H1 (cell line): ENCODE measurements at regions not wholly inside any gene's neighbourhood (a gene's known extent, or its start where the extent isn't known, plus 50 kb on each side); places are given as distances from the start of the nearest gene placed in this dataset.

Source experiments
- CTCF ChIA-PET: fragments of 300-600 bp; sonication (Branson Sonifier 250); formaldehyde crosslinking; loops from one replicate; lab custom pipeline; 2021; ENCODE audit not compliant: partially characterized antibody; lab: Charles Lee
- POLR2A ChIA-PET: fragments of 300-600 bp; sonication (Branson Sonifier 250); formaldehyde crosslinking; loops from one replicate; lab custom pipeline; 2021; ENCODE audit warnings: inconsistent platforms; ENCODE audit not compliant: partially characterized antibody; lab: Charles Lee
- DNase-seq, 2 experiments: peaks; one replicate each; pipeline versions ENCODE4 v3.0.0 to v3.0.0-alpha.2; 2010 to 2022; ENCODE audit warnings: low spot score in 2 of 2, low read depth in 1 of 2, mixed read lengths in 1 of 2
- FAIRE-seq: peaks from 2 replicates; lab custom pipeline; 2011; peaks lifted over from hg19 to GRCh38; lab: Jason Lieb, UNC
- H2AFZ ChIP-seq: 2 replicates; pipeline ENCODE4 v1.8.1; 2012; ENCODE audit warnings: low read length, inconsistent platforms
- H2AK5ac ChIP-seq: 2 replicates; pipeline ENCODE4 v1.6.1; 2013; ENCODE audit warnings: low read depth, low read length
- H2BK120ac ChIP-seq: replicated peaks from 2 replicates; pipeline ENCODE3; 2013; ENCODE audit warnings: low read depth, low read length, inconsistent platforms
- H2BK12ac ChIP-seq: 2 replicates; pipeline ENCODE4 v1.6.1; 2013; ENCODE audit warnings: low read depth, low read length
- H2BK15ac ChIP-seq: 2 replicates; pipeline ENCODE4 v1.6.1; 2013; ENCODE audit warnings: low read length
- H2BK20ac ChIP-seq: 2 replicates; pipeline ENCODE4 v1.6.1; 2013; ENCODE audit warnings: low read length
- H2BK5ac ChIP-seq: 2 replicates; pipeline ENCODE4 v1.6.1; 2013; ENCODE audit warnings: low read depth, low read length
- H3K14ac ChIP-seq: 2 replicates; pipeline ENCODE4 v1.6.1; 2013; ENCODE audit warnings: inconsistent platforms; ENCODE audit not compliant: insufficient read length
- H3K18ac ChIP-seq: 2 replicates; pipeline ENCODE4 v1.6.1; 2013; ENCODE audit warnings: low read length; ENCODE audit errors: extremely low read depth
- H3K23ac ChIP-seq: 2 replicates; pipeline ENCODE4 v1.6.1; 2013; ENCODE audit warnings: inconsistent platforms; ENCODE audit not compliant: insufficient read length
- H3K23me2 ChIP-seq: 2 replicates; pipeline ENCODE4 v1.6.1; 2013; ENCODE audit warnings: low read depth, low read length
- H3K27ac ChIP-seq: 2 replicates; pipeline ENCODE4 v1.6.1; 2011; ENCODE audit warnings: low read depth, low read length, inconsistent platforms
- H3K27me3 ChIP-seq, 4 experiments: replicated peaks in 1 of 4; 1 replicate in 1 of 4; 2 replicates in 3 of 4; pipeline versions ENCODE4 v1.6.1 to v1.8.1; 2011 to 2013; ENCODE audit warnings: low read length in 3 of 4, mild to moderate bottlenecking in 3 of 4, inconsistent platforms in 2 of 4, mixed read lengths in 2 of 4, moderate library complexity in 1 of 4; ENCODE audit not compliant: control insufficient read depth in 3 of 4, insufficient read depth in 3 of 4; ENCODE audit errors: extremely low read depth in 1 of 4
- H3K36me3 ChIP-seq, 4 experiments: 2 replicates each; pipeline versions ENCODE4 v1.6.1 to v1.8.1; 2011 to 2013; ENCODE audit warnings: mild to moderate bottlenecking in 4 of 4, low read length in 3 of 4, moderate library complexity in 2 of 4, control low read depth in 1 of 4, inconsistent platforms in 1 of 4; ENCODE audit not compliant: insufficient read depth in 4 of 4, control insufficient read depth in 2 of 4
- H3K4ac ChIP-seq: replicated peaks from 2 replicates; pipeline ENCODE3; 2013; ENCODE audit warnings: low read length, low read depth, mixed read lengths, inconsistent platforms; ENCODE audit not compliant: insufficient read length
- H3K4me1 ChIP-seq, 4 experiments: replicated peaks in 1 of 4; 1 replicate in 1 of 4; 2 replicates in 3 of 4; pipeline versions ENCODE4 v1.6.1 to v1.8.1; 2011 to 2013; ENCODE audit warnings: low read length in 3 of 4, inconsistent platforms in 2 of 4, mixed read lengths in 1 of 4; ENCODE audit not compliant: insufficient read depth in 4 of 4, control insufficient read depth in 3 of 4
- H3K4me2 ChIP-seq, 2 experiments: 2 replicates each; pipeline versions ENCODE4 v1.6.1 to v1.8.1; 2011 to 2013; ENCODE audit warnings: low read depth in 2 of 2, low read length in 2 of 2, control low read depth in 1 of 2, inconsistent platforms in 1 of 2, mild to moderate bottlenecking in 1 of 2; ENCODE audit not compliant: insufficient read depth in 1 of 2
- H3K4me3 ChIP-seq, 4 experiments: fragments of 200-600, 300-600 bp in 1 of 4; sonication (generic), shearing (Covaris generic), sonication (Bioruptor Twin) in 1 of 4; 2 replicates each; pipeline versions ENCODE4 v1.5.1 to v1.8.1; 2011 to 2016; ENCODE audit warnings: low read length in 4 of 4, low read depth in 3 of 4, control low read depth in 2 of 4, inconsistent platforms in 2 of 4, mild to moderate bottlenecking in 2 of 4, mixed read lengths in 1 of 4, moderate library complexity in 1 of 4; ENCODE audit not compliant: insufficient read depth in 2 of 4; ENCODE audit errors: extremely low read depth in 1 of 4
- H3K56ac ChIP-seq: replicated peaks from 2 replicates; pipeline ENCODE3; 2013; ENCODE audit warnings: low read depth, mild to moderate bottlenecking, mixed read lengths, low read length, inconsistent platforms; ENCODE audit not compliant: insufficient read length
- H3K79me1 ChIP-seq: 2 replicates; pipeline ENCODE4 v1.6.1; 2013; ENCODE audit warnings: low read depth, low read length, control low read depth
- H3K79me2 ChIP-seq, 2 experiments: 2 replicates each; pipeline versions ENCODE4 v1.6.1 to v1.8.1; 2012 to 2013; ENCODE audit warnings: low read length in 2 of 2, mild to moderate bottlenecking in 2 of 2, inconsistent platforms in 1 of 2; ENCODE audit not compliant: insufficient read depth in 2 of 2, control insufficient read depth in 1 of 2
- H3K9ac ChIP-seq, 4 experiments: replicated peaks in 1 of 4; 1 replicate in 1 of 4; 2 replicates in 3 of 4; pipeline versions ENCODE4 v1.6.1 to v1.8.1; 2011 to 2013; ENCODE audit warnings: low read depth in 3 of 4, low read length in 3 of 4, control low read depth in 2 of 4, mild to moderate bottlenecking in 2 of 4, moderate library complexity in 2 of 4, inconsistent platforms in 1 of 4; ENCODE audit errors: extremely low read depth in 1 of 4
- H3K9me3 ChIP-seq, 2 experiments: 2 replicates each; pipeline versions ENCODE4 v1.6.1 to v1.8.1; 2012 to 2013; ENCODE audit warnings: mild to moderate bottlenecking in 2 of 2, moderate library complexity in 2 of 2, control low read depth in 1 of 2, inconsistent platforms in 1 of 2, low read depth in 1 of 2, low read length in 1 of 2, mixed read lengths in 1 of 2; ENCODE audit not compliant: insufficient read depth in 2 of 2
- H4K20me1 ChIP-seq, 2 experiments: replicated peaks in 1 of 2; 2 replicates each; pipeline versions ENCODE3 to v1.8.1; 2011 to 2013; ENCODE audit warnings: inconsistent platforms in 2 of 2, low read length in 2 of 2, mild to moderate bottlenecking in 1 of 2; ENCODE audit not compliant: insufficient read depth in 2 of 2, control insufficient read depth in 1 of 2
- H4K5ac ChIP-seq: 2 replicates; pipeline ENCODE4 v1.6.1; 2013; ENCODE audit warnings: low read length, low read depth, mixed read lengths, inconsistent platforms; ENCODE audit not compliant: insufficient read length
- H4K8ac ChIP-seq: 2 replicates; pipeline ENCODE4 v1.8.0; 2013; ENCODE audit warnings: mild to moderate bottlenecking, moderate library complexity, low read length, inconsistent platforms; ENCODE audit not compliant: insufficient read depth; ENCODE audit errors: extremely low read depth
- H4K91ac ChIP-seq: replicated peaks from 2 replicates; pipeline ENCODE3; 2013; ENCODE audit warnings: low read length, mixed read lengths, inconsistent platforms; ENCODE audit not compliant: insufficient read length
- BACH1 ChIP-seq: IDR thresholded peaks from 2 replicates; pipeline ENCODE4 v1.6.1; 2012; ENCODE audit warnings: low read length, improper control_type of control experiment
- KDM5A ChIP-seq: fragments of 200-600 bp; IDR thresholded peaks from 2 replicates; pipeline ENCODE4 v1.7.1; 2012; ENCODE audit warnings: mild to moderate bottlenecking, low read length, inconsistent platforms, mixed read lengths
- NRF1 ChIP-seq: IDR thresholded peaks from 2 replicates; pipeline ENCODE4 v1.6.1; 2011; ENCODE audit warnings: mild to moderate bottlenecking, low read depth, low read length, improper control_type of control experiment
- POU5F1 ChIP-seq: IDR thresholded peaks from 2 replicates; pipeline ENCODE4 v1.6.1; 2011; ENCODE audit warnings: low read depth, mild to moderate bottlenecking, low read length, moderate library complexity
- TAF1 ChIP-seq: IDR thresholded peaks from 2 replicates; pipeline ENCODE4 v1.6.1; 2011; ENCODE audit warnings: mild to moderate bottlenecking, low read depth, low read length
- YY1 ChIP-seq: IDR thresholded peaks from 2 replicates; pipeline ENCODE4 v1.6.1; 2011; ENCODE audit warnings: low read depth, mild to moderate bottlenecking, low read length
- WGBS, 2 experiments: shearing (Covaris generic) in 1 of 2; methylation state at CpG; one replicate each; pipeline versions ENCODE4 v1.1.6 to v1.1.7; 2013 to 2015; ENCODE audit warnings: low lambda C conversion rate in 2 of 2, mixed read lengths in 2 of 2, inconsistent platforms in 1 of 2, low coverage in 1 of 2, missing lambda C conversion rate in 1 of 2; ENCODE audit not compliant: insufficient replicate concordance in 2 of 2, insufficient coverage in 1 of 2, insufficient read length in 1 of 2; ENCODE audit errors: extremely low coverage in 1 of 2, missing lambda C conversion rate in 1 of 2; 5-methylcytosine and 5-hydroxymethylcytosine counted together
- TF ChIP-seq, protein P1 (sequence below): IDR thresholded peaks from 2 replicates; pipeline ENCODE4 v1.6.1; 2012; ENCODE audit warnings: inconsistent platforms
- TF ChIP-seq, protein P2 (sequence below): IDR thresholded peaks from 2 replicates; pipeline ENCODE4 v1.6.1; 2011; ENCODE audit warnings: low read depth, mild to moderate bottlenecking, low read length; ENCODE audit not compliant: insufficient read depth

DNA sequence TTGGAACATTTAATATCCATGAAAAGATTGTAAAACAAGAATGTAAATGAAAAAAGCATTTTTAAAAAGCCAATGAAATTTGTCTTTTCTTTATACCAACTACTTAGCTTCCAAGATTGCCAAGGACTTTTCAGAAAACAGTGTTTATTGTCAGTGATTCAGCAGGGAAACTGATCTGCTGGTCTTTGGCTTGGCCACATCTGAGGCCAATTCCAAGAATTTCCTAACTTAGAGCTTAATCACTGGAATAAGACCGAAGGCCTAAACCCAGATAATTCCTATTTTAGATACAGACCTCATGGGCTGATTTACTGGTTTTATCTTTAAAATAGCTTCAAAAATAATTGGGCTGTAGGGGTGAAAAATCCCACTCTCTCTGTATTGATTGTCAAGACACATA, 260.5 kb upstream of the RORA start:
- no peaks in the 10 kb centered on the region for H3K79me2 ChIP-seq
- H4K20me1 ChIP-seq = no peaks in the 10 kb centered on the region
- no peak overlapping the region for H4K8ac ChIP-seq
- H3K23ac ChIP-seq = no peak overlapping the region
- H3K14ac ChIP-seq = no peak overlapping the region
- H4K91ac ChIP-seq = no peak overlapping the region
- H3K4ac ChIP-seq = no peak overlapping the region
- TF ChIP-seq, protein P1, sequence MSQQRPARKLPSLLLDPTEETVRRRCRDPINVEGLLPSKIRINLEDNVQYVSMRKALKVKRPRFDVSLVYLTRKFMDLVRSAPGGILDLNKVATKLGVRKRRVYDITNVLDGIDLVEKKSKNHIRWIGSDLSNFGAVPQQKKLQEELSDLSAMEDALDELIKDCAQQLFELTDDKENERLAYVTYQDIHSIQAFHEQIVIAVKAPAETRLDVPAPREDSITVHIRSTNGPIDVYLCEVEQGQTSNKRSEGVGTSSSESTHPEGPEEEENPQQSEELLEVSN = no peak
- TF ChIP-seq, protein P2, sequence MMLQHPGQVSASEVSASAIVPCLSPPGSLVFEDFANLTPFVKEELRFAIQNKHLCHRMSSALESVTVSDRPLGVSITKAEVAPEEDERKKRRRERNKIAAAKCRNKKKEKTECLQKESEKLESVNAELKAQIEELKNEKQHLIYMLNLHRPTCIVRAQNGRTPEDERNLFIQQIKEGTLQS = no peak
- TF ChIP-seq TAF1 = no peak
- no peak for TF ChIP-seq POU5F1
- TF ChIP-seq KDM5A = no peak
- TF ChIP-seq YY1 = no peak
- no peak for TF ChIP-seq BACH1
- no peak for TF ChIP-seq NRF1
- H4K5ac ChIP-seq = no peak overlapping the region
- no peak overlapping the region for H3K56ac ChIP-seq
- no peaks in the 10 kb centered on the region for H3K79me1 ChIP-seq
- CTCF ChIA-PET = no interaction called here
- no peaks in the 10 kb centered on the region for H3K4me1 ChIP-seq
- H2BK5ac ChIP-seq = no peak overlapping the region
- no peak overlapping the region for H3K18ac ChIP-seq
- no peak overlapping the region for H3K4me3 ChIP-seq
- no peak overlapping the region for H3K27ac ChIP-seq
- H3K36me3 ChIP-seq = no peaks in the 10 kb centered on the region
- H3K9ac ChIP-seq = no peak overlapping the region
- no peak overlapping the region for H2BK120ac ChIP-seq
- no peaks in the 10 kb centered on the region for H3K9me3 ChIP-seq
- H3K4me2 ChIP-seq = no peak overlapping the region
- POLR2A ChIA-PET = no interaction called here
- H2AFZ ChIP-seq = no peak overlapping the region
- H2BK20ac ChIP-seq = no peak overlapping the region
- no peaks in the 10 kb centered on the region for H3K23me2 ChIP-seq
- no peak overlapping the region for H2BK15ac ChIP-seq
- no peaks in the 10 kb centered on the region for H3K27me3 ChIP-seq
- DNase-seq = no peak
- no peak overlapping the region for H2AK5ac ChIP-seq
- WGBS, 2 experiments = 88% methylated on average over 1 of the region's 1 CpG; no CpG with 5 or more reads in 1 of the 2 experiments
- no peak for FAIRE-seq
- H2BK12ac ChIP-seq = no peak overlapping the region
